Neural progenitor cell (in vitro differentiated cells): ENCODE measurements at regions not wholly inside any gene's neighbourhood (a gene's known extent, or its start where the extent isn't known, plus 50 kb on each side); places are given as distances from the start of the nearest gene placed in this dataset.

Source experiments
- EZH2phosphoT487 ChIP-seq: fragments of 200-600 bp; sonication (generic); IDR thresholded peaks from 2 replicates; pipeline ENCODE4 v1.6.1; 2017; ENCODE audit warnings: antibody characterized with exemption
- TF ChIP-seq, protein P1 (sequence below): fragments of 200-600 bp; sonication (generic); IDR thresholded peaks from 2 replicates; pipeline ENCODE4 v1.5.1; 2017; ENCODE audit warnings: antibody characterized with exemption, mild to moderate bottlenecking

GRCh38 chr10:130743751-130744271, 567.7 kb downstream of the TCERG1L start:
- TF ChIP-seq, protein P1, sequence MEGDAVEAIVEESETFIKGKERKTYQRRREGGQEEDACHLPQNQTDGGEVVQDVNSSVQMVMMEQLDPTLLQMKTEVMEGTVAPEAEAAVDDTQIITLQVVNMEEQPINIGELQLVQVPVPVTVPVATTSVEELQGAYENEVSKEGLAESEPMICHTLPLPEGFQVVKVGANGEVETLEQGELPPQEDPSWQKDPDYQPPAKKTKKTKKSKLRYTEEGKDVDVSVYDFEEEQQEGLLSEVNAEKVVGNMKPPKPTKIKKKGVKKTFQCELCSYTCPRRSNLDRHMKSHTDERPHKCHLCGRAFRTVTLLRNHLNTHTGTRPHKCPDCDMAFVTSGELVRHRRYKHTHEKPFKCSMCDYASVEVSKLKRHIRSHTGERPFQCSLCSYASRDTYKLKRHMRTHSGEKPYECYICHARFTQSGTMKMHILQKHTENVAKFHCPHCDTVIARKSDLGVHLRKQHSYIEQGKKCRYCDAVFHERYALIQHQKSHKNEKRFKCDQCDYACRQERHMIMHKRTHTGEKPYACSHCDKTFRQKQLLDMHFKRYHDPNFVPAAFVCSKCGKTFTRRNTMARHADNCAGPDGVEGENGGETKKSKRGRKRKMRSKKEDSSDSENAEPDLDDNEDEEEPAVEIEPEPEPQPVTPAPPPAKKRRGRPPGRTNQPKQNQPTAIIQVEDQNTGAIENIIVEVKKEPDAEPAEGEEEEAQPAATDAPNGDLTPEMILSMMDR = no peak
- TF ChIP-seq EZH2phosphoT487 = no peak
